GM12891 (cell line): ENCODE measurements at regions not wholly inside any gene's neighbourhood (a gene's known extent, or its start where the extent isn't known, plus 50 kb on each side); places are given as distances from the start of the nearest gene placed in this dataset.

ENCODE experiments used
- DNase-seq: peaks from one replicate; pipeline ENCODE4 v3.0.0; 2011; ENCODE audit warnings: low spot score; ENCODE audit not compliant: insufficient read length
- FAIRE-seq: peaks from 2 replicates; lab custom pipeline; 2011; peaks lifted over from hg19 to GRCh38; lab: Jason Lieb, UNC
- PAX5 ChIP-seq: IDR thresholded peaks from 2 replicates; pipeline ENCODE4 v1.6.1; 2011; ENCODE audit warnings: low read length, moderate library complexity, mild to moderate bottlenecking; ENCODE audit not compliant: insufficient read depth, severe bottlenecking
- POLR2A ChIP-seq: IDR thresholded peaks from 2 replicates; pipeline ENCODE4 v1.6.1; 2011; ENCODE audit warnings: low read depth, low read length, control low read depth
- POLR2AphosphoS5 ChIP-seq: IDR thresholded peaks from 2 replicates; pipeline ENCODE4 v1.6.1; 2011; ENCODE audit warnings: low read depth, low read length, control low read depth
- POU2F2 ChIP-seq: IDR thresholded peaks from 2 replicates; pipeline ENCODE4 v1.6.1; 2011; ENCODE audit warnings: low read depth, mild to moderate bottlenecking, control low read depth, low read length, moderate library complexity
- SPI1 ChIP-seq: IDR thresholded peaks from 2 replicates; pipeline ENCODE4 v1.6.1; 2011; ENCODE audit warnings: low read depth, low read length, control low read depth
- TAF1 ChIP-seq: IDR thresholded peaks from 2 replicates; pipeline ENCODE4 v1.6.1; 2011; ENCODE audit warnings: low read depth, low read length, control low read depth

DNA sequence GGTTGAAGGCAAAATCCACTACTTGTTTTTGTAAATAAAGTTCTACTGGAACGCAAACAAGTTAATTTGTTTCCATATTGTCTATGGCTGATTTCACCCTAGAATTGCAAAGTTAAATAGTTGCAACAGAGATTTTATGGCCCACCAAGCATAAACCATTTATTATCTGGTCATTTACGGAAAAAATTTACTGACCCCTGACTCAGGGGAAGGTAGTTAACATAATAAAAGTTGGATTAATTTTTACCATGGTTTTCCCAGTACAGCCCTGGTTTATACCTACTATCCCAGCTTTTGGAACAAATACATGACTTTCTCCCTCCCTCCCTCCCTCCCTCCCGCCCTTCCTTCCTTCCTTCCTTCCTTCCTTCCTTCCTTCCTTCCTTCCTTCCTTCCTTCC lies 588.9 kb upstream of the TMEFF2 start:
- no peak for DNase-seq
- FAIRE-seq = no peak
- TF ChIP-seq POU2F2 (no peak), SPI1 (no peak), TAF1 (no peak), POLR2AphosphoS5 (no peak), POLR2A (no peak), PAX5 (no peak)

DNA sequence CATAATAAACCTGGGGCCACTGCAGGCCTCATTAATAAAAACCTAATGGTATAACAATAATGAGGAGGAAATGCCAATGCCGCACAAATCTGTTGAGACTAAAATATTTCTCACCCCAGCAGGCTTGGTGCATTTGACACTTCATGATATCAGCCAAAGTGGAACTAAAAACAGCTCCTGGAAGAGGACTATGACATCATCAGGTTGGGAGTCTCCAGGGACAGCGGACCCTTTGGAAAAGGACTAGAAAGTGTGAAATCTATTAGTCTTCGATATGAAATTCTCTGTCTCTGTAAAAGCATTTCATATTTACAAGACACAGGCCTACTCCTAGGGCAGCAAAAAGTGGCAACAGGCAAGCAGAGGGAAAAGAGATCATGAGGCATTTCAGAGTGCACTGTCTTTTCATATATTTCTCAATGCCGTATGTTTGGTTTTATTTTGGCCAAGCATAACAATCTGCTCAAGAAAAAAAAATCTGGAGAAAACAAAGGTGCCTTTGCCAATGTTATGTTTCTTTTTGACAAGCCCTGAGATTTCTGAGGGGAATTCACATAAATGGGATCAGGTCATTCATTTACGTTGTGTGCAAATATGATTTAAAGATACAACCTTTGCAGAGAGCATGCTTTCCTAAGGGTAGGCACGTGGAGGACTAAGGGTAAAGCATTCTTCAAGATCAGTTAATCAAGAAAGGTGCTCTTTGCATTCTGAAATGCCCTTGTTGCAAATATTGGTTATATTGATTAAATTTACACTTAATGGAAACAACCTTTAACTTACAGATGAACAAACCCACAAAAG lies 580.9 kb upstream of the TMEFF2 start:
- FAIRE-seq (no peak), DNase-seq (no peak)
- no peak for TF ChIP-seq SPI1
- TF ChIP-seq POLR2AphosphoS5 = no peak
- no peak for TF ChIP-seq TAF1
- no peak for TF ChIP-seq PAX5

DNA sequence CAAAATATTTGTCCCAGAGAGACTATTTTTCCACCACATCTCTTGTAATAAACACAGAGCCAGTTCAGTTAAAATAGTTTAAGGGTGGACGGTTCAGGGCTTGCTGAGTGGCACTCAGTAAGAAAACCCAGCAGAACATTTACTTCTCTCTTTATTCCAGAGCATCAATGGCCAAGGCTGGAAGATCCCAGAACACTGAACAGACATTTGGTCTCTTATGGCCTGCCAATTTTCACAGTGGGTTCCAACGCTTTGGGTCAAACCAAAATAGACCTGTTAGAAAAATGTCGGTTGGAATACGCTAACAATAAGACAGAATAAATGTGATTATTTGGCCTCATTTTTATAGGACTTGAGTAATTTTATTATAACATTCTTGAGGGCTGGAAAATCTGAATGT lies 580.3 kb upstream of the TMEFF2 start:
- DNase-seq (no peak), FAIRE-seq (no peak)
- TF ChIP-seq POLR2A = no peak
- no peak for TF ChIP-seq SPI1
- no peak for TF ChIP-seq PAX5
- TF ChIP-seq POU2F2 = no peak
- no peak for TF ChIP-seq POLR2AphosphoS5
- no peak for TF ChIP-seq TAF1

DNA sequence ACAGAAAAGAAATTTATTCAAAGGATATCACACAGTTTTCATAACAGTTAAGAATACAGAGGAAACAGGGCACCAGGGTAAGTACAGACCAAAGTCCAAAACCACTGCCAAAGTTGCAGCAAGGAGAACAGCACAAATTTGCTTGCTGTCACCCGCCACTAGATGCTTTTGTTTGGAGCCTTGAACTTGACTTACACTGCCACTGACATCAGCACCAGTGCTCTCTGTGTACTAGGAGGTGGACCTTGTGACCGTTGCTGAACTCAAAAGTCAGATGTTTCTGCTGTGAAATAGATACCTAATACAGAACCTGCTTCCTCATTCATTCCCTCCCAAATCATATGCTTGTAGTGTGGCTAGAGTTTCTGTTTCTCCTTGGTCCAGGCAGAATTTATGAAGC lies 578.3 kb upstream of the TMEFF2 start:
- no peak for DNase-seq
- FAIRE-seq = no peak
- TF ChIP-seq PAX5 (no peak), POLR2AphosphoS5 (no peak), TAF1 (no peak), SPI1 (no peak), POU2F2 (no peak), POLR2A (no peak)

DNA sequence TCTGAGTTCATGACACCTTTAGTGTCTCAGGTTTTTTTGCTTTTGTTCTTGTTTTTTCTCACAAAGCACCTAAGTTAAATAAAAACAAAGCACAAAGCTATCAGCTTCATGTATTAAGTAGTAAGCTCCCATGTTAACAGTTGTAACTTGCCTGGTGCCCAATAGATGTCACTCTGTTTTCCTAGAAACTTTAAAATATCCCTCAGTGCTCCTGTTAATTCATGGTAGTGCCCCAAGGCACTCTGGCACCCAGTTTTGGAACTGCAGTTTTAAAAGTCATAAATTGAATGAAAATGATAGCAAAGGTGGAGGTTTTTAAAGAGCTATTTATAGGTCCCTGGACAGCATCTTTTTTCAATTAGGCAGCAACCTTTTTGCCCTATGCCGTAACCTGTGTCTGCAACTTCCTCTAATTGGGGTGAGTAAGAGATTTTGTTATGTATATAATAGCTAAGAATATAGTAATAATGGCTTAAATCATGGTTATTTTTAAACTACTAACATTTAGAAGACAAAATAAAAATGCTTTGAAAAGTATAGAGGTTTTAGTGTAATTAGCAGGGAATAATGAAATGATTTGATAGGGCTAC lies 555.0 kb upstream of the TMEFF2 start:
- DNase-seq (no peak), FAIRE-seq (no peak)
- TF ChIP-seq POLR2AphosphoS5 = no peak
- TF ChIP-seq SPI1 = no peak
- no peak for TF ChIP-seq POLR2A
- TF ChIP-seq TAF1 = no peak
- no peak for TF ChIP-seq PAX5
- no peak for TF ChIP-seq POU2F2

DNA sequence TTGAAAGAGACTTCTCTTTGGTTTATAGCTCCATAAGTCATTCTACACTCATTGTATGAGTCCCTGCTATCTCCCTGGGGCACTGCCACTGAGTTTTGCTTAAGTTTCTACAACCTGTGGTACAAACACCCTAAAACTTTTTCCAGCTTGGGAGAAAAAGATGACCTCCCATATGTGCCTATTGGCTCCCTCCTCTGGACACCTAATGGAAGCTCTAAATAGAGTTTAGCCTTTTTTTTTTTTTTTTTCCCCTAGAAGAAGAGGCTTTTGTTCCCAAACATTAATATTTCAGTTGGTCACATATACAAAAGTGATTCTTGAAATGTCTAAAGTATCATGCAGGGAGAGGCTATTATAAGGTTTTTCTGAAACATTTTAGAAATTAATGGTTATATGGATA lies 547.2 kb upstream of the TMEFF2 start:
- no peak for TF ChIP-seq PAX5
- no peak for TF ChIP-seq SPI1
- TF ChIP-seq POLR2A = no peak
- TF ChIP-seq TAF1 = no peak
- no peak for TF ChIP-seq POLR2AphosphoS5
- no peak for TF ChIP-seq POU2F2
- DNase-seq (no peak), FAIRE-seq (no peak)

DNA sequence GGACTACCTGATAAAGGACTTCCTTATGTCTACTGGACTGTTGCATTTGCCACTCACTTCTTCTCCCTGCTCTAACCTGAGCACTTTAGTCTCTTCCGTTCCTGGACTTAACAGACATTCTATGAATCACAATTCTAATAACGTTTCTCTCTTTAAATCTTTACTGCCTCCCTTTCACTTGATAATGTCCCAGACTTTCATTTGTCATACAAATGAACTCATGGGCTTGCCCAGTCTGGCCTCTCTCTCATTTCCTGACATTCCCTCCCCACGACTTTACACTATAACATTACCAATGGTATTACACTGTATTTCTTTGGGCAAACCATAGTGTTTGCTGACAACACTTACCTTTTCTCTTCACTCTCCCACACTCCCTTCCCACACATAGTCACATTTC lies 540.7 kb upstream of the TMEFF2 start:
- no peak for TF ChIP-seq POU2F2
- no peak for TF ChIP-seq TAF1
- TF ChIP-seq POLR2AphosphoS5 = no peak
- no peak for TF ChIP-seq SPI1
- no peak for TF ChIP-seq POLR2A
- TF ChIP-seq PAX5 = no peak
- DNase-seq (no peak), FAIRE-seq (no peak)

DNA sequence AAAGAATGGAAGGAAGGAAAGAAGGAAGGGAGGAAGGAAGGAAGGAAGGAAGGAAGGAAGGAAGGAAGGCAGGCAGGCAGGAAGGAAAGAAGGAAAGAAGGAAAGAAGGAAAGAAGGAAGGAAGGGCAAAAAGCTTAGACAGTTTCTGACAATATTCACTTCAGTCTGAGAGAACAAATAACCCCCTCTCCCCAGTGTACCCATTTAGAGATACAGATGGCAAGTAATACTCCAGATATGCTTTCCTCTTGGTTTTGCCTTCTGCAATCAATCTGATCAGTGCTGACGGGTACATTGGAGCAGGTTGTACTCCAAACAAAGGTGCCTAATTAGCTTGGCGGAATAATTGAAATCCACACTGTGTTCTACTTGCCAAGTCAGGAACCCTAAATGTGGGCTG lies 534.6 kb upstream of the TMEFF2 start:
- DNase-seq (no peak), FAIRE-seq (no peak)
- TF ChIP-seq SPI1 (no peak), POLR2A (no peak), TAF1 (no peak), POU2F2 (no peak), POLR2AphosphoS5 (no peak), PAX5 (no peak)

DNA sequence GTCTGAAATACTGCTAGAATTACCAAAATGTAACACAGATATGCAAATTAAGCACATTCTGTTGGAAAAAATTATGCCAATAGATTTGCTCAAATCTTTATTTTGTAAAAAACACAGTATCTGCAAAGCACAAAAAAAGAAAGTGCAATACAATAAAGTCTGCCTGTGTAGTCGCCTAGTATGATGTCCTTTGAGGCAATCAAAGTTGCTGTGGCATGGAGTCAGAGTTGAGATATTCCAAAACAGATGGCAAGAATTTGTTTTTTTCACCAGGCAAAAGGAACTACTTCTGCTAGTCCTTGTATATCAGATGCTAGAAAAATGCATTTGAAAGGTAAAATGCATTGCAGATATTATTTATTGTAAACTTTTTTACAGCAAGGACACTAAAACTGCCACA lies 531.3 kb upstream of the TMEFF2 start:
- TF ChIP-seq PAX5 (no peak), POU2F2 (no peak), POLR2AphosphoS5 (no peak)
- no peak for DNase-seq
- FAIRE-seq = no peak
